ENCODE measurements at regions not wholly inside any gene's neighbourhood (a gene's known extent, or its start where the extent isn't known, plus 50 kb on each side); places are given as distances from the start of the nearest gene placed in this dataset.

DNA sequence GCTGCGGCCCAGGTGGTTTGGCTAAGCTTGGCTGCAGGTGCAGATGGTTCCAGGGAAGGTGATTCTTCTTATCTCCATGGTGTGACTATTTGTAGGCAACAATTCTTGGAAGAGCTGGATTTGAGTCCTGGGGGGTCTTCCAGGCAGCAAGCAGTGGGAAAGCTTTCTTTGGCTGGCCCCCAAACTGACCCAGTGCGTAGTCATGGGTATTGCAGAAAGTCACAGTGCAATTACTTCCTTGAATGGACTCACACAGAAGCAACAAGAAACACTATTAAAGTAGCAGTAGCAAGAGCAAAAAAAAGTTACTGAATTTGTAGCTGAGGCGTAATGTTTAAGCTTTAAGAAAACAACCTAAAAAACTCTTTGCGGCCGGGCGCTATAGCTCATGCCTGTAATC, 293.6 kb upstream of the ATP5MC3 start:
- H4K91ac ChIP-seq (ENCODE audit: low read depth, low read length, poor library complexity): no peak overlapping the region
- no peak overlapping the region for H3K14ac ChIP-seq (ENCODE audit: low read length)
- H3K4me3 ChIP-seq (ENCODE audit: low read length in 2 of 2): no peak overlapping the region
- H3K18ac ChIP-seq (ENCODE audit: low read length): no peak overlapping the region
- H3K36me3 ChIP-seq (replicated peaks in 1 of 2; ENCODE audit: control insufficient read depth in 2 of 2, insufficient read depth in 2 of 2, low read length in 2 of 2): no peaks in the 10 kb centered on the region
- H3K27me3 ChIP-seq (ENCODE audit: control insufficient read depth in 3 of 3, insufficient read depth in 3 of 3, low read depth in 1 of 3, low read length in 3 of 3): no peaks in the 10 kb centered on the region
- H2AFZ ChIP-seq (ENCODE audit: low read length): no peak overlapping the region
- H4K8ac ChIP-seq (ENCODE audit: low read depth, low read length): no peak overlapping the region
- DNase-seq (ENCODE audit: low spot score): no peak
- no peak overlapping the region for H2BK12ac ChIP-seq (ENCODE audit: low read length)
- H3K4me1 ChIP-seq (ENCODE audit: control insufficient read depth in 2 of 2, insufficient read depth in 1 of 2, low read depth in 1 of 2, low read length in 2 of 2): peaks cover 0 to 2% of the 10 kb centered on the region in 2 donors
- H2AK5ac ChIP-seq (ENCODE audit: low read depth, low read length): no peak overlapping the region
- H3K23ac ChIP-seq (ENCODE audit: low read depth, low read length, poor library complexity): no peak overlapping the region
- no peak overlapping the region for H2BK120ac ChIP-seq (ENCODE audit: low read depth, low read length)
- no peak overlapping the region for H2BK15ac ChIP-seq (ENCODE audit: low read length)
- no CpG with 5 or more reads among the region's 6 CpGs for whole genome bisulfite sequencing, 2 donors (ENCODE audit: extremely low coverage in 2 of 2, insufficient read length in 2 of 2, insufficient replicate concordance in 1 of 2)
- no peak overlapping the region for H2BK5ac ChIP-seq (ENCODE audit: low read length)
- H3K4ac ChIP-seq (ENCODE audit: low read length): no peak overlapping the region
- no peak overlapping the region for H3K9ac ChIP-seq (ENCODE audit: low read depth, low read length, poor library complexity)
- no peaks in the 10 kb centered on the region for H3K9me3 ChIP-seq (replicated peaks in 1 of 2; ENCODE audit: control insufficient read depth in 2 of 2, insufficient read depth in 1 of 2, low read depth in 1 of 2, low read length in 2 of 2)
- no peak overlapping the region for H3K27ac ChIP-seq (replicated peaks; ENCODE audit: low read length)
- no peak overlapping the region for H3K4me2 ChIP-seq (ENCODE audit: insufficient read depth, low read length, poor library complexity, severe bottlenecking)
- no peaks in the 10 kb centered on the region for H3K79me1 ChIP-seq (ENCODE audit: low read depth, low read length)

DNA sequence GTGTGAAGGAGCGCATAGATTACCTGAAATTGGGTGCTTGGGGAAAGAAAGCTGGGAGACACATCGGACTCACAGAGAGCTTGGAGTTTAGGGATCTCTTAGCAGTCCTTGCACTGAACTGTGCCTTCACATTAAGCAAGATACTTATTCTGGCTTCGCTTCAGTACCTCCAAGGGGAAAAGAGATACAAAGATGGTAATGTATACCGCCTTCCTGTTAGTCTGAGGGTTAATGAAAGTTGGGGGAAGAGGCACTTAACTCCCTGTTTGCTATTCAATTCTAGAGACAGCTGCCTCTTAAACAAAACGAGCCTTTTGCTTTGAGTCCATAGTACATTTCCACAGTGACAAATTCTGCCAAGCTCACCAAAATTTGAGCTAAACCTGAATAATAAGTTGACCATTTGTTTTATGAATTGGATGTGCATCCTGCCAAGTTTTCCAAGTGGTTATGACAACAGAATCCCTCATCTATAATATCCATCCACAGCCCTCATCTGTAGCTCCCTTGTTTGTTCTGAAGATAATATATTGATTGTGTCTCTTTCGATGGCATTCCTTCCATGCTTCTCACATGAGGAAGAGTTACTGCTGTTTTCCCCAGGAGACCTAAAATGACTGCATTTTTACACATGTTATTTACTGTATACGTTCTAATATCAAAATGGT, 287.1 kb upstream of the ATP5MC3 start:
- no peak overlapping the region for H2AK5ac ChIP-seq (ENCODE audit: low read depth, low read length)

DNA sequence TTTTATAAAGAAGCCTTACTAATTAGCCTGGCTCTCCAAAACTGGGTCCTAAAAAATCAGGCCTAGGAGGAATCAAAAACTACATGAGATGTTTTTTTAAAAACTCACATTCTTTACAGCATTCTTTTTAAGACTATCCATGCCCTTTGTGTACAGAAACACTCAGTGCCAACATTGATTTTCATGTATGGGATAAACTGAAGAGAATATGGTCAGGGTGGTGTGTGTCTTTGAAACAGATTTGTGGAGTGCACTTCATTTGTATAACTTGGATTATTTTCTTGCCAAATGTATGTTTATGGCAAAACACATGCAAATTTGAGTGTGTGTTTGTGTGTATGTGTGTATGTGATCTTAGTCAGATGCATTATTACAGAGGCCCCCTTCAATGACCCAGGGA, 283.6 kb upstream of the ATP5MC3 start:
- Histone ChIP-seq H3K36me3 (replicated peaks in 1 of 2; ENCODE audit: control insufficient read depth in 2 of 2, insufficient read depth in 2 of 2, low read length in 2 of 2) (no peaks in the 10 kb centered on the region), H3K4ac (ENCODE audit: low read length) (no peak overlapping the region), H4K91ac (ENCODE audit: low read depth, low read length, poor library complexity) (no peak overlapping the region), H3K4me3 (ENCODE audit: low read length in 2 of 2) (no peak overlapping the region), H3K4me2 (ENCODE audit: insufficient read depth, low read length, poor library complexity, severe bottlenecking) (no peak overlapping the region), H3K27me3 (ENCODE audit: control insufficient read depth in 3 of 3, insufficient read depth in 3 of 3, low read depth in 1 of 3, low read length in 3 of 3) (no peaks in the 10 kb centered on the region), H3K23ac (ENCODE audit: low read depth, low read length, poor library complexity) (no peak overlapping the region), H2AFZ (ENCODE audit: low read length) (no peak overlapping the region), H3K14ac (ENCODE audit: low read length) (no peak overlapping the region), H3K4me1 (ENCODE audit: control insufficient read depth in 2 of 2, insufficient read depth in 1 of 2, low read depth in 1 of 2, low read length in 2 of 2) (peaks cover 0 to 1% of the 10 kb centered on the region in 2 donors), H3K18ac (ENCODE audit: low read length) (no peak overlapping the region), H2BK120ac (ENCODE audit: low read depth, low read length) (no peak overlapping the region), H2BK5ac (ENCODE audit: low read length) (no peak overlapping the region), H3K27ac (replicated peaks; ENCODE audit: low read length) (no peak overlapping the region), H2BK15ac (ENCODE audit: low read length) (no peak overlapping the region), H3K9ac (ENCODE audit: low read depth, low read length, poor library complexity) (no peak overlapping the region), H2AK5ac (ENCODE audit: low read depth, low read length) (no peak overlapping the region), H2BK12ac (ENCODE audit: low read length) (no peak overlapping the region), H3K79me1 (ENCODE audit: low read depth, low read length) (no peaks in the 10 kb centered on the region), H4K8ac (ENCODE audit: low read depth, low read length) (no peak overlapping the region), H3K9me3 (replicated peaks in 1 of 2; ENCODE audit: control insufficient read depth in 2 of 2, insufficient read depth in 1 of 2, low read depth in 1 of 2, low read length in 2 of 2) (no peaks in the 10 kb centered on the region)
- no peak for DNase-seq (ENCODE audit: low spot score)

More for the DNA sequence above, 287.1 kb upstream of the ATP5MC3 start:
- Histone ChIP-seq H4K8ac (ENCODE audit: low read depth, low read length) (no peak overlapping the region), H3K36me3 (replicated peaks in 1 of 2; ENCODE audit: control insufficient read depth in 2 of 2, insufficient read depth in 2 of 2, low read length in 2 of 2) (no peaks in the 10 kb centered on the region), H3K4me2 (ENCODE audit: insufficient read depth, low read length, poor library complexity, severe bottlenecking) (no peak overlapping the region), H2AFZ (ENCODE audit: low read length) (no peak overlapping the region), H2BK15ac (ENCODE audit: low read length) (no peak overlapping the region), H2BK12ac (ENCODE audit: low read length) (no peak overlapping the region), H3K18ac (ENCODE audit: low read length) (no peak overlapping the region), H4K91ac (ENCODE audit: low read depth, low read length, poor library complexity) (no peak overlapping the region), H3K27me3 (ENCODE audit: control insufficient read depth in 3 of 3, insufficient read depth in 3 of 3, low read depth in 1 of 3, low read length in 3 of 3) (no peaks in the 10 kb centered on the region), H3K23ac (ENCODE audit: low read depth, low read length, poor library complexity) (no peak overlapping the region), H3K4ac (ENCODE audit: low read length) (no peak overlapping the region), H2BK120ac (ENCODE audit: low read depth, low read length) (no peak overlapping the region), H3K9me3 (replicated peaks in 1 of 2; ENCODE audit: control insufficient read depth in 2 of 2, insufficient read depth in 1 of 2, low read depth in 1 of 2, low read length in 2 of 2) (no peaks in the 10 kb centered on the region), H3K79me1 (ENCODE audit: low read depth, low read length) (no peaks in the 10 kb centered on the region), H3K9ac (ENCODE audit: low read depth, low read length, poor library complexity) (no peak overlapping the region), H3K27ac (replicated peaks; ENCODE audit: low read length) (no peak overlapping the region), H2BK5ac (ENCODE audit: low read length) (no peak overlapping the region), H3K14ac (ENCODE audit: low read length) (no peak overlapping the region), H3K4me3 (ENCODE audit: low read length in 2 of 2) (no peak overlapping the region), H3K4me1 (ENCODE audit: control insufficient read depth in 2 of 2, insufficient read depth in 1 of 2, low read depth in 1 of 2, low read length in 2 of 2) (peaks cover 0 to 1% of the 10 kb centered on the region in 2 donors)
- no peak for DNase-seq (ENCODE audit: low spot score)
- WGBS, 2 donors (ENCODE audit: extremely low coverage in 2 of 2, insufficient read length in 2 of 2, insufficient replicate concordance in 1 of 2): no CpG with 5 or more reads among the region's 7 CpGs

DNA sequence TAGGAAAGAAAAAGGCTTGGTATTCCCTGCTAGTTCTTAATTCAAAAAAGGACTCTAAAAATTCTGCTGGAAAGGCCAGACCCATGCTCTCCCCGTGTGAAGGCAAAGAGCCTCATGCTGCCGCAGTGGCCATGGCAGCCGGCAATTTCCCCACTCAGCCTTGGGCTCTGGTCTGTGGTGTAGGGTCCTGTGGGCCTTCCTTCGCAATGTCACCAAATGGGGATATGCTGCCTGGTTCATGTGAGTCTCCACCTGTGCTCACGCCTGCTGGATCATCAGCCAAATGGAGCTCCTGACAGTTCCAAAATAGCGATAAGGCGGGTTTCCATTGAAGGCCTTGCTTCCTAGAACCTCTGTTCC, 282.8 kb upstream of the ATP5MC3 start:
- Histone ChIP-seq H3K23ac (ENCODE audit: low read depth, low read length, poor library complexity) (no peak overlapping the region), H3K27me3 (ENCODE audit: control insufficient read depth in 3 of 3, insufficient read depth in 3 of 3, low read depth in 1 of 3, low read length in 3 of 3) (no peaks in the 10 kb centered on the region), H2BK12ac (ENCODE audit: low read length) (no peak overlapping the region), H2BK15ac (ENCODE audit: low read length) (no peak overlapping the region), H3K4me3 (ENCODE audit: low read length in 2 of 2) (no peak overlapping the region), H4K91ac (ENCODE audit: low read depth, low read length, poor library complexity) (no peak overlapping the region), H4K8ac (ENCODE audit: low read depth, low read length) (no peak overlapping the region), H3K27ac (replicated peaks; ENCODE audit: low read length) (no peak overlapping the region), H3K4ac (ENCODE audit: low read length) (no peak overlapping the region), H3K18ac (ENCODE audit: low read length) (no peak overlapping the region), H3K9me3 (replicated peaks in 1 of 2; ENCODE audit: control insufficient read depth in 2 of 2, insufficient read depth in 1 of 2, low read depth in 1 of 2, low read length in 2 of 2) (no peaks in the 10 kb centered on the region), H3K79me1 (ENCODE audit: low read depth, low read length) (no peaks in the 10 kb centered on the region), H3K4me2 (ENCODE audit: insufficient read depth, low read length, poor library complexity, severe bottlenecking) (no peak overlapping the region), H3K9ac (ENCODE audit: low read depth, low read length, poor library complexity) (no peak overlapping the region), H2AFZ (ENCODE audit: low read length) (no peak overlapping the region), H3K36me3 (replicated peaks in 1 of 2; ENCODE audit: control insufficient read depth in 2 of 2, insufficient read depth in 2 of 2, low read length in 2 of 2) (no peaks in the 10 kb centered on the region), H2BK120ac (ENCODE audit: low read depth, low read length) (no peak overlapping the region), H3K4me1 (ENCODE audit: control insufficient read depth in 2 of 2, insufficient read depth in 1 of 2, low read depth in 1 of 2, low read length in 2 of 2) (peaks cover 0 to 1% of the 10 kb centered on the region in 2 donors), H3K14ac (ENCODE audit: low read length) (no peak overlapping the region), H2BK5ac (ENCODE audit: low read length) (no peak overlapping the region), H2AK5ac (ENCODE audit: low read depth, low read length) (no peak overlapping the region)
- no peak for DNase-seq (ENCODE audit: low spot score)
- no CpG with 5 or more reads among the region's 7 CpGs for WGBS, 2 donors (ENCODE audit: extremely low coverage in 2 of 2, insufficient read length in 2 of 2, insufficient replicate concordance in 1 of 2)

All from neuronal stem cell (in vitro differentiated cells).